Heart left ventricle (tissue), 13 donors: ENCODE measurements at regions not wholly inside any gene's neighbourhood (a gene's known extent, or its start where the extent isn't known, plus 50 kb on each side); places are given as distances from the start of the nearest gene placed in this dataset.

Source experiments
- POLR2A ChIP-seq, 2 donors: fragments of 450-650 bp; IDR thresholded peaks; one replicate each; pipeline ENCODE4 v1.6.1; 2017; ENCODE audit warnings: antibody characterized with exemption in 2 of 2, mild to moderate bottlenecking in 2 of 2, moderate library complexity in 2 of 2
- TF ChIP-seq, protein P1 (sequence below), 12 donors: fragments of 200-600 bp; sonication (generic) in 4 of 12; IDR thresholded peaks; one replicate each; pipeline versions ENCODE4 v1.5.0 to v1.8.0; 2018 to 2022; ENCODE audit warnings: antibody characterized with exemption in 12 of 12, mild to moderate bottlenecking in 5 of 12
- donor health status: ischemic (EF 13 %, LVEDD 7.1; RV severe dilation, severe dysfunction).
- donor health status: DM: no; HTN: yes; CAD: no.
- donor health status: DM: no; HTN: no; CAD: no.
- donor health status: ischemic (EF 25% LVEDD 6.9; RV normal size, moderate dysfunction).
- donor health status: ischemic (EF 25% LVEDD 5.7; RV mildly dilated, moderate dysfunction).
- donor health status: ischemic (EF 35%, LVEDD 5.7; RV mildly dilated, moderate dysfunction).
- donor health status: nonischemic (EF 11% LVEDD 7.7; RV severe dilation, severe dysfunction).
- donor health status: DM: yes; HTN: yes; CAD: no.
- donor health status: PGD.
- donor health status: ischemic (EF 29% LVEDD 5.4; RV normal size, mild dysfunction).
- donor health status: nonischemic (EF 23%, LVEDD 6.1; RV moderate dilation, normal function).

DNA sequence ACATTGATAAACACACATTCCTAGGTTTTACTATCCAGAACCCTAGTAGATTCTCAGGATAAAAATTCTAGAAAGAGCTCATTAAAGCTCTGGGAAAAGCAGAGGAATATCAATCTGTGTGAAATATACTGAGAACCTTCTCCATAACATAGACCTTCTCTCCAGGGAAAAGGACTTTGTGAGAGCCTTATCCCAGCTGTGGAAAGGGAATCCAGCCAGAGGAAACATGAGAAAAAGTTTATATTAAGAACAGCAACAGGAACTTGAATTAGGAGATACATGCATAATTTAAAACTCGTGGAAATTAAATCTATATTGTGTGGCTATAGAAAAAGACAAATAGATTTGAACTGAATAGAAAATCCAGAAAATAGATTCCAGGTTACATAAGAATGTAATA, 1639.9 kb downstream of the EFNB2 start:
- TF ChIP-seq, protein P1, sequence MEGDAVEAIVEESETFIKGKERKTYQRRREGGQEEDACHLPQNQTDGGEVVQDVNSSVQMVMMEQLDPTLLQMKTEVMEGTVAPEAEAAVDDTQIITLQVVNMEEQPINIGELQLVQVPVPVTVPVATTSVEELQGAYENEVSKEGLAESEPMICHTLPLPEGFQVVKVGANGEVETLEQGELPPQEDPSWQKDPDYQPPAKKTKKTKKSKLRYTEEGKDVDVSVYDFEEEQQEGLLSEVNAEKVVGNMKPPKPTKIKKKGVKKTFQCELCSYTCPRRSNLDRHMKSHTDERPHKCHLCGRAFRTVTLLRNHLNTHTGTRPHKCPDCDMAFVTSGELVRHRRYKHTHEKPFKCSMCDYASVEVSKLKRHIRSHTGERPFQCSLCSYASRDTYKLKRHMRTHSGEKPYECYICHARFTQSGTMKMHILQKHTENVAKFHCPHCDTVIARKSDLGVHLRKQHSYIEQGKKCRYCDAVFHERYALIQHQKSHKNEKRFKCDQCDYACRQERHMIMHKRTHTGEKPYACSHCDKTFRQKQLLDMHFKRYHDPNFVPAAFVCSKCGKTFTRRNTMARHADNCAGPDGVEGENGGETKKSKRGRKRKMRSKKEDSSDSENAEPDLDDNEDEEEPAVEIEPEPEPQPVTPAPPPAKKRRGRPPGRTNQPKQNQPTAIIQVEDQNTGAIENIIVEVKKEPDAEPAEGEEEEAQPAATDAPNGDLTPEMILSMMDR (IDR thresholded peaks at IDR 0.05), result no peak
- no peak for TF ChIP-seq POLR2A (IDR thresholded peaks at IDR 0.05)
